ENCODE measurements at regions not wholly inside any gene's neighbourhood (a gene's known extent, or its start where the extent isn't known, plus 50 kb on each side); places are given as distances from the start of the nearest gene placed in this dataset.

DNA sequence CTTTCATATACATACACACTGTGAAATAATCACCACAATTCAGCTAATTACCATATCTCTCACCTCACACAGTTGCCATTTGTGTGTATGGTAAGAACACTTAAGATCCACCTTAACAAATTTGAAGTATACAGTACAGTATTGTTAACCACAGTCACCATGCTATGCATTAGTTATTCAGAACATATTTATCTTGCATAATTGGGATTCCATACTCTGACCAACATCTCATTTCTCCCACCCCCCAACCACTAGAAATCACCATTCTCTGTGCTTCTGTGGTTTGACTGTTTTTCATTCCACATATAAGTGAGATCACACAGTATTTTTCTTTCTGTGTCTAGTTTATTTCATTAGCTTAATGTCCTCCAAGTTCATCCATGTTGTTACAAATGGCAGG lies 247.7 kb upstream of the CTNNB1 start:
- Histone ChIP-seq H3K36me3 (ENCODE audit: insufficient read depth in 1 of 2, low read depth in 1 of 2) (no peaks in the 10 kb centered on the region), H3K27ac (no peak overlapping the region), H3K9me3 (peaks cover 12% of the 10 kb centered on the region), H3K4me1 (no peaks in the 10 kb centered on the region), H3K4me3 (no peak overlapping the region), H3K27me3 (ENCODE audit: insufficient read depth in 3 of 3, low read length in 2 of 3) (no peaks in the 10 kb centered on the region)
- no peak for ATAC-seq
- intact Hi-C loops (cut with DNase I): no loop called here
- TF ChIP-seq, protein P1, sequence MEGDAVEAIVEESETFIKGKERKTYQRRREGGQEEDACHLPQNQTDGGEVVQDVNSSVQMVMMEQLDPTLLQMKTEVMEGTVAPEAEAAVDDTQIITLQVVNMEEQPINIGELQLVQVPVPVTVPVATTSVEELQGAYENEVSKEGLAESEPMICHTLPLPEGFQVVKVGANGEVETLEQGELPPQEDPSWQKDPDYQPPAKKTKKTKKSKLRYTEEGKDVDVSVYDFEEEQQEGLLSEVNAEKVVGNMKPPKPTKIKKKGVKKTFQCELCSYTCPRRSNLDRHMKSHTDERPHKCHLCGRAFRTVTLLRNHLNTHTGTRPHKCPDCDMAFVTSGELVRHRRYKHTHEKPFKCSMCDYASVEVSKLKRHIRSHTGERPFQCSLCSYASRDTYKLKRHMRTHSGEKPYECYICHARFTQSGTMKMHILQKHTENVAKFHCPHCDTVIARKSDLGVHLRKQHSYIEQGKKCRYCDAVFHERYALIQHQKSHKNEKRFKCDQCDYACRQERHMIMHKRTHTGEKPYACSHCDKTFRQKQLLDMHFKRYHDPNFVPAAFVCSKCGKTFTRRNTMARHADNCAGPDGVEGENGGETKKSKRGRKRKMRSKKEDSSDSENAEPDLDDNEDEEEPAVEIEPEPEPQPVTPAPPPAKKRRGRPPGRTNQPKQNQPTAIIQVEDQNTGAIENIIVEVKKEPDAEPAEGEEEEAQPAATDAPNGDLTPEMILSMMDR (IDR thresholded peaks at IDR 0.05): no peak
- no peak for DNase-seq

DNA sequence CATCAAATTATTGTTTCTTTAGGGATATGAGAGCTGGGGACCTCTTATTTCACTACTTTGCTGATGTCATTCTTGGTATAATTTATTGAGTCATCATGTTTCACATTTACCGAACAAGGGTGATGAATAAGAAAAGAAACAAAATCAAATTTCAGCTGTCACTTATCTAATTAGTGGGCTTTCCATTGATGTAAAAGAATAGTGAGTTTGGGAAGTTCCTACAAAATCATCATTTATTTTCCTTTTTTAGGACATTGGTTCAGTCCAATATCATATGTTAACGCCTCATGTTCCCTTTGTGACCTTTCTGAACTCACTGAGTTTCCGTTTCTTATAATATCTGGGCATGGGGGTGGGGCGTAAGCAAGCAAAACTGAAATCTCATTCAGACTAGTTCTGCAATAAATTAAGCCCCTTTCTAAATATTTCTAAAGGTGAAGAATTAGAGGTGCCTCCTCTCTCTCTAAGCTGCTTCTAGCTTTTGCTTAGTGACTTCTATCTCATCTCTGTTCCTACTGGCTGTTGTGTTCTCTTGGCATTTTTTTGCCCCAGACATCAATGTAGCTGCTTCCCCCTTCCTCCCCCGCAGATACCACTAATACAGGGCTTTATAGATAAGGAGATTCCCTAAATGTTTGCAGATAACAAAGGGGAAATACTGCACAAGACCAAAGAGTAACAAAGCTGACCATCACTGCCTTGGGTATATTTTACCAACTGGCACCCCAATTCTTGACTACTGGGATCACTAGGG lies 238.0 kb upstream of the CTNNB1 start:
- Histone ChIP-seq H3K4me3 (no peak overlapping the region), H3K9me3 (peaks cover 5% of the 10 kb centered on the region), H3K27me3 (ENCODE audit: insufficient read depth in 3 of 3, low read length in 2 of 3) (no peaks in the 10 kb centered on the region), H3K4me1 (no peaks in the 10 kb centered on the region), H3K27ac (no peak overlapping the region), H3K36me3 (ENCODE audit: insufficient read depth in 1 of 2, low read depth in 1 of 2) (no peaks in the 10 kb centered on the region)
- 74 to 77% (median 74%) methylated on average over 5 of the region's 5 CpGs for WGBS, 3 donors
- intact Hi-C loops (cut with DNase I): no loop called here
- DNase-seq (no peak), ATAC-seq (no peak)
- TF ChIP-seq, protein P1 (IDR thresholded peaks at IDR 0.05): no peak

DNA sequence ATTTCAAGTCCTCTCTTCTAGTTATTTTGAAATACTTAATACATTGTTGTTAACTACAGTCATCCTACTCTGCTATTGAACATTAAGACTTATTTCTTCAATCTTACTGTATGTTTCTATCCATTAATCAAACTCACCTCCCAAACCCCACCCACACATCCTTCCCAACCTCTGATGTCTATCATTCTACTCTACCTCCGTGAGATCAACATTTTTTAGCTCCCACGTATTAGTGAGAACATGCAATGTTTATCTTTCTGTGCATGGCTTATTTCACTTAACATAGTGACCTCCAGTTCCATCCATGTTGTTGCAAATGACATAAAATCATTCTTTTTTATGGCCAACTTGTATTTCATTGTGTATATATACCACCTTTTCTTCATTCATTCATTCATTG lies 236.6 kb upstream of the CTNNB1 start:
- TF ChIP-seq, protein P1 (IDR thresholded peaks at IDR 0.05): no peak
- H3K4me3 ChIP-seq: no peak overlapping the region
- intact Hi-C loops (cut with DNase I): no loop called here
- peaks cover 5% of the 10 kb centered on the region for H3K9me3 ChIP-seq
- DNase-seq (no peak), ATAC-seq (no peak)
- 87 to 93% (median 91%) methylated on average over 2 of the region's 2 CpGs for WGBS, 3 donors
- no peaks in the 10 kb centered on the region for H3K36me3 ChIP-seq (ENCODE audit: insufficient read depth in 1 of 2, low read depth in 1 of 2)
- H3K27ac ChIP-seq: no peak overlapping the region
- H3K4me1 ChIP-seq: no peaks in the 10 kb centered on the region
- no peaks in the 10 kb centered on the region for H3K27me3 ChIP-seq (ENCODE audit: insufficient read depth in 3 of 3, low read length in 2 of 3)

DNA sequence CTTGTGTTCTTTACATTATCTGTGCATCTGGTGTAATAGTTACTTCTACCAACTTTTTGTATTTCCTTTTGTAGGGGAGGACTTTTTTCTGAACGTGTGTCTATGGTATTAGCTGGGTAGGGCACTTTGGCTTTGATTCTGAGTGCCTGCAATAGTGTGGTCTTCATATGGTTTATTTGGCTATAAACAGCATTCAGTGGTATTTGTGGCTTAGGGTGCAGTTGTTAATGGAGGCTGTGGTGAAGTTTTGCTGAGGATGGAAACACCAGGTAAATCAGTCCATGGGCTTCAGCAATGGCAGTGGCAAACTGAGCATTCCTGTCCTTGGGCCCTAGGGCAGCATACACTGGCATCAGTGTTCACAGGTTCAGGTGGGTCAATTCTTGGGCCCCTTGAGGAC lies 230.6 kb upstream of the CTNNB1 start:
- TF ChIP-seq, protein P1 (IDR thresholded peaks at IDR 0.05): no peak
- Histone ChIP-seq H3K27me3 (ENCODE audit: insufficient read depth in 3 of 3, low read length in 2 of 3) (no peaks in the 10 kb centered on the region), H3K4me3 (no peak overlapping the region), H3K9me3 (peaks cover 5% of the 10 kb centered on the region), H3K36me3 (ENCODE audit: insufficient read depth in 1 of 2, low read depth in 1 of 2) (no peaks in the 10 kb centered on the region), H3K27ac (no peak overlapping the region), H3K4me1 (no peaks in the 10 kb centered on the region)
- intact Hi-C loops (cut with DNase I): no loop called here
- DNase-seq (no peak), ATAC-seq (no peak)
- 63 to 76% (median 70%) methylated on average over 1 of the region's 1 CpG for WGBS, 3 donors

DNA sequence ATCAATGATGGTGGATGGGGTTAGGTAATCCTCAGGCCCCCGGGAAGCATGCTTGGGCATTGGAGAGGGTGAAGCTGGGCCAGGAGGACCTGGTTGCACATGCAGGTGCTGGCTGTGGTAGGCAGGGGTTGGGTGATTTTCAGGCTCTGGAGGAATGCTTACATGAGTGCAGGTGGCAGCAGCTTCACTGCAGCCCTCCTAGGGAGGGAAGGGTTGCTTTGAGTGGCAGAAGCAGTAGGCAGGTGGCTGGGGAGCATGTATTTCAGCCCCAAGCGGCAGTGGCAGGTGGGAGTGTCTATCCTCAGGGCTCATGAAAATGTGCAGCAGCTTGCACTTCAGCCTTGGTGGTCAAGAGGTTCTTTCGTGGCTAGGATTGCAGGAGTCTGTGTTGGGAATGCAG lies 230.0 kb upstream of the CTNNB1 start:
- Histone ChIP-seq H3K27me3 (ENCODE audit: insufficient read depth in 3 of 3, low read length in 2 of 3) (no peaks in the 10 kb centered on the region), H3K36me3 (ENCODE audit: insufficient read depth in 1 of 2, low read depth in 1 of 2) (no peaks in the 10 kb centered on the region), H3K27ac (no peak overlapping the region), H3K4me3 (no peak overlapping the region), H3K4me1 (no peaks in the 10 kb centered on the region), H3K9me3 (no peaks in the 10 kb centered on the region)
- intact Hi-C loops (cut with DNase I): no loop called here
- TF ChIP-seq, protein P1 (IDR thresholded peaks at IDR 0.05): no peak
- no peak for ATAC-seq
- no peak for DNase-seq
- 93 to 98% (median 93%) methylated on average over 3 of the region's 3 CpGs for WGBS, 3 donors
